PC-9 (cell line): ENCODE measurements at regions not wholly inside any gene's neighbourhood (a gene's known extent, or its start where the extent isn't known, plus 50 kb on each side); places are given as distances from the start of the nearest gene placed in this dataset.
A peak's percentile ranks its signal among the peaks of the same experiment; 100 is the strongest.
"Not testable (repeated sequence)": the region's sequence is repeated elsewhere in the genome, so short reads cannot be mapped to it uniquely, and the experiment has no call there.

Experiments
- BruUV-seq: library from RNA; stranded (reverse); fragments of 400-500 nt; replicated peaks from 2 replicates; lab custom pipeline; 2021; lab: Mats Ljungman, UMichigan
- CTCF ChIA-PET: fragments of 300-600 bp; sonication (Branson Sonifier 250); formaldehyde crosslinking; loops from one replicate; lab custom pipeline; 2022; ENCODE audit warnings: antibody characterized with exemption; lab: Charles Lee
- POLR2A ChIA-PET: fragments of 300-600 bp; sonication (Branson Sonifier 250); formaldehyde crosslinking; loops from one replicate; lab custom pipeline; 2022; ENCODE audit warnings: antibody characterized with exemption; ENCODE audit not compliant: unreplicated experiment; lab: Charles Lee
- DNase-seq, 2 experiments: peaks; one replicate each; pipeline versions ENCODE4 v3.0.0 to v3.0.0-alpha.2; 2015 to 2022; ENCODE audit warnings: mixed read lengths in 1 of 2
- H2AFZ ChIP-seq: fragments of 200-600 bp; sonication (generic); 2 replicates; pipeline ENCODE4 v1.8.1; 2017; ENCODE audit warnings: antibody characterized with exemption
- H3F3A ChIP-seq: fragments of 200-600 bp; sonication (generic); 2 replicates; pipeline ENCODE4 v1.8.1; 2017; ENCODE audit warnings: antibody characterized with exemption, mild to moderate bottlenecking, low read depth; ENCODE audit not compliant: insufficient read depth
- H3K27ac ChIP-seq: fragments of 200-600 bp; sonication (generic); 2 replicates; pipeline ENCODE4 v1.6.1; 2016; ENCODE audit warnings: mixed run types
- H3K27me3 ChIP-seq: fragments of 200-600 bp; sonication (generic); 2 replicates; pipeline ENCODE4 v1.6.1; 2016; ENCODE audit warnings: low read depth, mixed run types; ENCODE audit not compliant: insufficient read depth
- H3K36me3 ChIP-seq: fragments of 200-600 bp; sonication (generic); 2 replicates; pipeline ENCODE4 v1.6.1; 2016; ENCODE audit warnings: low read depth, mixed run types
- H3K4me1 ChIP-seq: fragments of 200-600 bp; sonication (generic); replicated peaks from 2 replicates; pipeline ENCODE4 v1.6.1; 2016; ENCODE audit warnings: mixed run types; ENCODE audit not compliant: insufficient read depth
- H3K4me2 ChIP-seq: fragments of 200-600 bp; sonication (generic); 2 replicates; pipeline ENCODE4 v1.6.1; 2017; ENCODE audit warnings: mixed run types
- H3K4me3 ChIP-seq: fragments of 200-600 bp; sonication (generic); 2 replicates; pipeline ENCODE4 v1.6.1; 2016; ENCODE audit warnings: mixed run types
- H3K79me2 ChIP-seq: fragments of 200-600 bp; sonication (generic); 2 replicates; pipeline ENCODE4 v1.6.1; 2017; ENCODE audit warnings: low read depth, mixed run types
- H3K9me2 ChIP-seq: fragments of 200-600 bp; sonication (generic); 2 replicates; pipeline ENCODE4 v1.8.1; 2017; ENCODE audit warnings: mild to moderate bottlenecking; ENCODE audit not compliant: insufficient read depth
- H3K9me3 ChIP-seq: fragments of 200-600 bp; sonication (generic); 2 replicates; pipeline ENCODE4 v1.8.1; 2016; ENCODE audit warnings: low read depth; ENCODE audit not compliant: insufficient read depth
- H4K20me1 ChIP-seq: fragments of 200-600 bp; sonication (generic); 2 replicates; pipeline ENCODE4 v1.8.1; 2017; ENCODE audit not compliant: insufficient read depth
- CTCF ChIP-seq: fragments of 200-600 bp; sonication (generic); conservative IDR thresholded peaks from 2 replicates; pipeline ENCODE4 v1.6.1; 2017; ENCODE audit warnings: mixed run types, antibody characterized with exemption, mild to moderate bottlenecking, moderate library complexity
- EZH2 ChIP-seq: fragments of 200-600 bp; sonication (generic); IDR thresholded peaks from 2 replicates; pipeline ENCODE4 v1.8.0; 2017; ENCODE audit warnings: antibody characterized with exemption, low read depth
- intact Hi-C: fragments of 100-400 bp; cut with micrococcal nuclease; formaldehyde crosslinking; loops from one replicate; pipeline ENCODE4 v1.10.0; 2022; ENCODE audit not compliant: unreplicated experiment

GRCh38 chr4:138579146-138579545 is 337.0 kb upstream of the SLC7A11 start:
- no peaks in the 10 kb centered on the region for H3K9me2 ChIP-seq
- no peaks in the 10 kb centered on the region for H3F3A ChIP-seq
- no peaks in the 10 kb centered on the region for H3K4me1 ChIP-seq
- no peak overlapping the region for H3K4me2 ChIP-seq
- H3K79me2 ChIP-seq = no peaks in the 10 kb centered on the region
- H3K27me3 ChIP-seq = no peaks in the 10 kb centered on the region
- no peak for DNase-seq
- no peaks in the 10 kb centered on the region for H3K36me3 ChIP-seq
- TF ChIP-seq EZH2 (no peak), CTCF (no peak)
- H4K20me1 ChIP-seq = no peaks in the 10 kb centered on the region
- H2AFZ ChIP-seq = no peak overlapping the region
- no TSS peak for BruUV-seq
- intact Hi-C loops = no loop called here
- CTCF ChIA-PET = no interaction called here
- H3K9me3 ChIP-seq = no peaks in the 10 kb centered on the region
- no peak overlapping the region for H3K27ac ChIP-seq
- POLR2A ChIA-PET = no interaction called here
- no peak overlapping the region for H3K4me3 ChIP-seq

- H3K79me2 ChIP-seq, H3K9me2 ChIP-seq, H3K4me2 ChIP-seq, DNase-seq, H3K36me3 ChIP-seq, H3F3A ChIP-seq, H3K27me3 ChIP-seq, BruUV-seq, H3K27ac ChIP-seq, H3K9me3 ChIP-seq, POLR2A ChIA-PET, H3K4me1 ChIP-seq, H2AFZ ChIP-seq, H4K20me1 ChIP-seq, H3K4me3 ChIP-seq: not testable (repeated sequence)
- intact Hi-C loops = loop anchor here (2.0 kb wide), 1 partner anchor 335 kb away; the partner anchor contains the start of gene SLC7A11
- CTCF ChIA-PET = interaction anchor here (0.7 kb wide), 1 partner anchor 1419 kb away, joined by 3 read pairs; no protein-coding TSS in a partner anchor
Observed at GRCh38 chr4:138577826-138578225, 335.7 kb upstream of the SLC7A11 start.

DNA sequence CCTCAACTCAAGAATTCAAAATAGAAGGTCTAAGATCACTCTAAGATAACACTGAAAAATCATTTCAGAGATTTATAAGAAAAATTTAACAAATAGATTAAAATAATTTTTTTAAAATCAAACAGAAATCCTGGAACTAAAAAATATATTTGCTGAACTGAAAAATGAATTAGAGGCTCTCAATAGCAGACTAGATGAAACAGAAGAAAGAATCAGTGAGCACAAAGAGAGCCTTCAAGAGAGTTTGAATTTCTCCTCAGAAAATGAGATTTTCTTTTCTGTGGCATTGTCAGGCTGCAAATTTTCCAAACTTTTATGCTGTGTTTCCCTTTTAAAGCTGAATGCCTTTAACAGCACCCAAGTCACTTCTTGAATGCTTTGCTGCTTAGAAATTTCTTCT is 335.0 kb upstream of the SLC7A11 start:
- Histone ChIP-seq H3K36me3 (no peaks in the 10 kb centered on the region), H4K20me1 (no peaks in the 10 kb centered on the region), H3F3A (no peaks in the 10 kb centered on the region), H3K79me2 (no peaks in the 10 kb centered on the region), H3K9me3 (no peaks in the 10 kb centered on the region), H2AFZ (no peak overlapping the region), H3K9me2 (no peaks in the 10 kb centered on the region), H3K4me3 (no peak overlapping the region), H3K4me1 (no peaks in the 10 kb centered on the region), H3K27ac (no peak overlapping the region), H3K27me3 (no peaks in the 10 kb centered on the region), H3K4me2 (no peak overlapping the region)
- intact Hi-C loops = loop anchor here (2.0 kb wide), 1 partner anchor 334 kb away; the partner anchor contains the start of gene SLC7A11
- CTCF ChIA-PET = interaction anchor here (0.6 kb wide), 1 partner anchor 471 kb away, joined by 3 read pairs; no protein-coding TSS in a partner anchor
- no peak for TF ChIP-seq EZH2
- no peak for TF ChIP-seq CTCF
- no peak for DNase-seq
- BruUV-seq = no TSS peak
- POLR2A ChIA-PET = no interaction called here

DNA sequence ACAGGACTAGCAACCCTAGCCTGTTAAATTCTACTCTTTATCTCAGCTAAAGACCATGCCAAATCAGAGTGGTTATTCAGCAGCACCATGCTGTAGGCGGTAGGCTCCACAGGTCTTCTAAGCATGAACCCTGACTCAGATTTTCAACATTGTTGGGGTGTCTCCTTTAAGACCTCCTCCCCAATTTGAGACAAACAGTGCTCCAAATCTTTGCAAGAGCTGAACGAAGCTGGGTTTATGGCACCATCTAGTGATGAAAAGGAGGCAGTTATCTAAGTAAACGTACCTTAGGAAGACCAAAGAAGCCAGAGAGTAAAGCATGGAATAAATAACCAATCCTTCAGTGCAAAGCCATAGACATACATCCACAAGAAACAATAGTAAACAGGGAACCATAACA is 334.5 kb upstream of the SLC7A11 start:
- DNase-seq = no peak
- no peaks in the 10 kb centered on the region for H3K79me2 ChIP-seq
- H3K9me3 ChIP-seq = no peaks in the 10 kb centered on the region
- no peaks in the 10 kb centered on the region for H3K36me3 ChIP-seq
- ChIA-PET POLR2A (no interaction called here), CTCF (interaction anchor here (0.6 kb wide), 1 partner anchor 471 kb away, joined by 3 read pairs; no protein-coding TSS in a partner anchor)
- no peak overlapping the region for H3K4me2 ChIP-seq
- H3K9me2 ChIP-seq = no peaks in the 10 kb centered on the region
- H3F3A ChIP-seq = no peaks in the 10 kb centered on the region
- H2AFZ ChIP-seq = no peak overlapping the region
- BruUV-seq = no TSS peak
- no peak overlapping the region for H3K27ac ChIP-seq
- H4K20me1 ChIP-seq = no peaks in the 10 kb centered on the region
- no peaks in the 10 kb centered on the region for H3K4me1 ChIP-seq
- no peak overlapping the region for H3K4me3 ChIP-seq
- intact Hi-C loops = loop anchor here (1.0 to 2.0 kb wide), 2 partner anchors 334 to 541 kb away; partner anchors contain the start of gene SLC7A11
- TF ChIP-seq CTCF (peak; percentile 66), EZH2 (no peak)
- no peaks in the 10 kb centered on the region for H3K27me3 ChIP-seq
